H9 (cell line): ENCODE measurements at regions not wholly inside any gene's neighbourhood (a gene's known extent, or its start where the extent isn't known, plus 50 kb on each side); places are given as distances from the start of the nearest gene placed in this dataset.

Experiments used
- DNase-seq: peaks from one replicate; pipeline ENCODE4 v3.0.0-alpha.2; 2017
- H2AFZ ChIP-seq: one replicate; pipeline ENCODE4 v1.6.1; 2013; ENCODE audit warnings: mild to moderate bottlenecking, low read length, control low read depth, moderate library complexity
- H2AK5ac ChIP-seq: 2 replicates; pipeline ENCODE4 v1.6.1; 2013; ENCODE audit warnings: low read length, control low read depth, mixed read lengths; ENCODE audit not compliant: insufficient read length
- H2BK120ac ChIP-seq: one replicate; pipeline ENCODE4 v1.6.1; 2013; ENCODE audit warnings: low read depth, mild to moderate bottlenecking, low read length, control low read depth, inconsistent platforms; ENCODE audit not compliant: poor library complexity, severe bottlenecking
- H2BK12ac ChIP-seq: 2 replicates; pipeline ENCODE4 v1.6.1; 2013; ENCODE audit warnings: low read length, control low read depth, mixed read lengths, low read depth; ENCODE audit not compliant: insufficient read length
- H2BK15ac ChIP-seq: 2 replicates; pipeline ENCODE4 v1.6.1; 2013; ENCODE audit warnings: low read depth, low read length, control low read depth
- H2BK20ac ChIP-seq: one replicate; pipeline ENCODE4 v1.6.1; 2013; ENCODE audit warnings: low read depth, mild to moderate bottlenecking, low read length, control low read depth, inconsistent platforms; ENCODE audit not compliant: poor library complexity, severe bottlenecking
- H2BK5ac ChIP-seq: 2 replicates; pipeline ENCODE4 v1.6.1; 2013; ENCODE audit warnings: low read length, control low read depth, mixed read lengths; ENCODE audit not compliant: insufficient read length
- H3K14ac ChIP-seq: 2 replicates; pipeline ENCODE4 v1.6.1; 2013; ENCODE audit warnings: low read length, control low read depth; ENCODE audit not compliant: insufficient read depth
- H3K18ac ChIP-seq: 2 replicates; pipeline ENCODE4 v1.6.1; 2013; ENCODE audit warnings: low read depth, mild to moderate bottlenecking, mixed read lengths, low read length, control low read depth; ENCODE audit not compliant: insufficient read length
- H3K23ac ChIP-seq: 2 replicates; pipeline ENCODE4 v1.6.1; 2013; ENCODE audit warnings: low read length, control low read depth, mixed read lengths, low read depth; ENCODE audit not compliant: insufficient read length
- H3K23me2 ChIP-seq: 2 replicates; pipeline ENCODE4 v1.6.1; 2013; ENCODE audit warnings: low read depth, mild to moderate bottlenecking, mixed read lengths, low read length, control low read depth; ENCODE audit not compliant: insufficient read length, poor library complexity, severe bottlenecking
- H3K27ac ChIP-seq: 2 replicates; pipeline ENCODE4 v1.5.1; 2013; ENCODE audit warnings: low read length, control low read depth, mixed read lengths, low read depth; ENCODE audit not compliant: insufficient read length
- H3K27me3 ChIP-seq: 2 replicates; pipeline ENCODE4 v1.6.1; 2013; ENCODE audit warnings: low read length, control low read depth, inconsistent platforms; ENCODE audit not compliant: insufficient read depth
- H3K4ac ChIP-seq: 2 replicates; pipeline ENCODE4 v1.6.1; 2013; ENCODE audit warnings: low read depth, mild to moderate bottlenecking, control low read depth, inconsistent platforms, low read length, moderate library complexity
- H3K4me1 ChIP-seq: 2 replicates; pipeline ENCODE4 v1.6.1; 2013; ENCODE audit warnings: low read length, control low read depth, inconsistent platforms; ENCODE audit not compliant: insufficient read depth
- H3K4me2 ChIP-seq: 2 replicates; pipeline ENCODE4 v1.6.1; 2013; ENCODE audit warnings: low read length, control low read depth, mixed read lengths; ENCODE audit not compliant: insufficient read length, insufficient read depth
- H3K56ac ChIP-seq: 2 replicates; pipeline ENCODE4 v1.6.1; 2013; ENCODE audit warnings: low read depth, mild to moderate bottlenecking, mixed read lengths, low read length, control low read depth; ENCODE audit not compliant: insufficient read length
- H3K79me1 ChIP-seq: 2 replicates; pipeline ENCODE4 v1.6.1; 2013; ENCODE audit warnings: low read depth, mild to moderate bottlenecking, moderate library complexity, low read length, control low read depth, inconsistent platforms; ENCODE audit not compliant: insufficient read depth, poor library complexity, severe bottlenecking
- H3K79me2 ChIP-seq: 2 replicates; pipeline ENCODE4 v1.6.1; 2013; ENCODE audit warnings: low read length, control low read depth, inconsistent platforms; ENCODE audit not compliant: insufficient read depth
- H3K9ac ChIP-seq: 2 replicates; pipeline ENCODE4 v1.6.1; 2013; ENCODE audit warnings: low read length, control low read depth, mixed read lengths; ENCODE audit not compliant: insufficient read length; ENCODE audit errors: extremely low read depth
- H3K9me3 ChIP-seq: one replicate; pipeline ENCODE4 v1.6.1; 2013; ENCODE audit warnings: low read depth, low read length, inconsistent platforms; ENCODE audit not compliant: control insufficient read depth
- H3T11ph ChIP-seq: one replicate; pipeline ENCODE4 v1.6.1; 2013; ENCODE audit warnings: mild to moderate bottlenecking, low read length, control low read depth, inconsistent platforms
- H4K20me1 ChIP-seq: one replicate; pipeline ENCODE4 v1.6.1; 2013; ENCODE audit not compliant: control insufficient read depth, insufficient read length, insufficient read depth
- H4K5ac ChIP-seq: 2 replicates; pipeline ENCODE4 v1.6.1; 2013; ENCODE audit warnings: low read depth, mild to moderate bottlenecking, mixed read lengths, low read length, control low read depth; ENCODE audit not compliant: insufficient read length
- H4K8ac ChIP-seq: replicated peaks from 2 replicates; pipeline ENCODE4 v1.6.1; 2013; ENCODE audit warnings: low read length, control low read depth, mixed read lengths, low read depth; ENCODE audit not compliant: insufficient read length
- H4K91ac ChIP-seq: 2 replicates; pipeline ENCODE4 v1.6.1; 2013; ENCODE audit warnings: low read depth, mild to moderate bottlenecking, moderate library complexity, mixed read lengths, low read length, control low read depth; ENCODE audit not compliant: insufficient read length
- H3K27ac Mint-ChIP-seq, 3 experiments: 2 replicates in 2 of 3; 3 replicates in 1 of 3; pipeline ENCODE4 v1.8.0; 2020 to 2021; ENCODE audit warnings: mixed read lengths in 3 of 3, mild to moderate bottlenecking in 1 of 3, moderate library complexity in 1 of 3
- H3K27me3 Mint-ChIP-seq: 2 replicates; pipeline ENCODE4 v1.8.0; 2021; ENCODE audit warnings: low read depth, mild to moderate bottlenecking, moderate library complexity, mixed read lengths
- H3K36me3 Mint-ChIP-seq, 3 experiments: 2 replicates in 2 of 3; 3 replicates in 1 of 3; pipeline ENCODE4 v1.8.0; 2020 to 2021; ENCODE audit warnings: low read depth in 3 of 3, mixed read lengths in 3 of 3; ENCODE audit not compliant: insufficient read depth in 1 of 3
- H3K4me1 Mint-ChIP-seq, 2 experiments: 2 replicates each; pipeline ENCODE4 v1.8.0; 2020; ENCODE audit warnings: mixed read lengths in 2 of 2
- H3K4me3 Mint-ChIP-seq, 2 experiments: 2 replicates in 1 of 2; 3 replicates in 1 of 2; pipeline ENCODE4 v1.8.0; 2020 to 2021; ENCODE audit warnings: mild to moderate bottlenecking in 2 of 2, mixed read lengths in 2 of 2, moderate library complexity in 1 of 2
- H3K9me3 Mint-ChIP-seq, 2 experiments: 2 replicates in 1 of 2; 3 replicates in 1 of 2; pipeline ENCODE4 v1.8.0; 2020; ENCODE audit warnings: mild to moderate bottlenecking in 2 of 2, mixed read lengths in 2 of 2, moderate library complexity in 1 of 2
- WGBS: extraction: QIAGEN DNeasy Blood & Tissue Kit; methylation state at CpG from one replicate; pipeline ENCODE4 v1.1.7; 2013; ENCODE audit warnings: missing lambda C conversion rate, low lambda C conversion rate, mixed read lengths; ENCODE audit not compliant: insufficient read length; ENCODE audit errors: extremely low coverage; 5-methylcytosine and 5-hydroxymethylcytosine counted together
- TF ChIP-seq, protein P1 (sequence below): fragments of 200-600 bp; sonication (generic); conservative IDR thresholded peaks from 3 replicates; pipeline ENCODE4 v1.8.0; 2021; ENCODE audit warnings: antibody characterized with exemption, mild to moderate bottlenecking

DNA sequence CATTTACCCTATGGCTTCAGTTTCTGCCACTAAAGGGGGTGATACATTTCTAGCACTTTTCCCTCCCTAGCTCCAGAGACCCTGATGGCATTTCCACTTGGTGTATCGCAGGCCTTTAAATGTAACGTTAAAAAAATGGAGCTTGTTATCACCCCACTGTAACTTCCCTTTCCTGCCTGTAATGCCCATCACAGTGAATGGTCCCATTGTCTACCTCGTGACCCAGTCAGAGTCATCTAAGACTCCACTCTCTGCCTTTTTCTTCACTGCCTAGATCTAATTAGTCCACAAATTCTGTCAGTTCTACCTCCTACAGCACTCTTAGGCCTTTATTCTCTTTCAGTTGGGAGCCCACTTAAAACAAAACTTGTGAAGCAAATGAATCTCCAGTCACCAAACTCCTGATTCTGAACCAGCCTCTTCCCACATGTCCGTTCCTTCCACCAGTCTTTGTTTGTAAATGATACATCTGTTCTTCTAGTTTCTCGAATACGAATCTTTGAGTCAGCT is 64.8 kb downstream of the NHLRC3 start:
- no peaks in the 10 kb centered on the region for H3K79me1 ChIP-seq
- no peaks in the 10 kb centered on the region for H3K27me3 ChIP-seq
- H4K8ac ChIP-seq, result no peak overlapping the region
- no CpG with 5 or more reads among the region's 6 CpGs for WGBS
- H3K9me3 Mint-ChIP-seq, result no peaks in the 10 kb centered on the region
- no peaks in the 10 kb centered on the region; the same call in 1 of the 2 replicates for H3K27me3 Mint-ChIP-seq
- peaks cover 5% of the 10 kb centered on the region in 2 experiments; a peak in 2 of 4 replicates for H3K4me1 Mint-ChIP-seq
- no peak overlapping the region for H3K23ac ChIP-seq
- no peak overlapping the region for H4K91ac ChIP-seq
- H3K4ac ChIP-seq, result no peak overlapping the region
- no peaks in the 10 kb centered on the region for H3K9me3 ChIP-seq
- no peak overlapping the region for H2BK15ac ChIP-seq
- no peak overlapping the region for H4K5ac ChIP-seq
- H2BK12ac ChIP-seq, result no peak overlapping the region
- H3K36me3 Mint-ChIP-seq, result no peaks in the 10 kb centered on the region
- no peaks in the 10 kb centered on the region for H3K4me1 ChIP-seq
- H2BK120ac ChIP-seq, result no peak overlapping the region
- H3K9ac ChIP-seq, result no peak overlapping the region
- no peak overlapping the region; a peak in 1 of 7 replicates for H3K27ac Mint-ChIP-seq
- H3K18ac ChIP-seq, result no peak overlapping the region
- DNase-seq, result no peak
- no peak overlapping the region for H3K14ac ChIP-seq
- H2BK20ac ChIP-seq, result no peak overlapping the region
- H2BK5ac ChIP-seq, result no peak overlapping the region
- no peak overlapping the region for H3K4me3 Mint-ChIP-seq
- H3K79me2 ChIP-seq, result no peaks in the 10 kb centered on the region
- no peaks in the 10 kb centered on the region for H3K23me2 ChIP-seq
- H3K27ac ChIP-seq, result no peak overlapping the region
- no peak overlapping the region for H3K4me2 ChIP-seq
- no peaks in the 10 kb centered on the region for H4K20me1 ChIP-seq
- H2AK5ac ChIP-seq, result no peak overlapping the region
- no peak overlapping the region for H3K56ac ChIP-seq
- H3T11ph ChIP-seq, result no peak overlapping the region
- H2AFZ ChIP-seq, result no peak overlapping the region
- TF ChIP-seq, protein P1, sequence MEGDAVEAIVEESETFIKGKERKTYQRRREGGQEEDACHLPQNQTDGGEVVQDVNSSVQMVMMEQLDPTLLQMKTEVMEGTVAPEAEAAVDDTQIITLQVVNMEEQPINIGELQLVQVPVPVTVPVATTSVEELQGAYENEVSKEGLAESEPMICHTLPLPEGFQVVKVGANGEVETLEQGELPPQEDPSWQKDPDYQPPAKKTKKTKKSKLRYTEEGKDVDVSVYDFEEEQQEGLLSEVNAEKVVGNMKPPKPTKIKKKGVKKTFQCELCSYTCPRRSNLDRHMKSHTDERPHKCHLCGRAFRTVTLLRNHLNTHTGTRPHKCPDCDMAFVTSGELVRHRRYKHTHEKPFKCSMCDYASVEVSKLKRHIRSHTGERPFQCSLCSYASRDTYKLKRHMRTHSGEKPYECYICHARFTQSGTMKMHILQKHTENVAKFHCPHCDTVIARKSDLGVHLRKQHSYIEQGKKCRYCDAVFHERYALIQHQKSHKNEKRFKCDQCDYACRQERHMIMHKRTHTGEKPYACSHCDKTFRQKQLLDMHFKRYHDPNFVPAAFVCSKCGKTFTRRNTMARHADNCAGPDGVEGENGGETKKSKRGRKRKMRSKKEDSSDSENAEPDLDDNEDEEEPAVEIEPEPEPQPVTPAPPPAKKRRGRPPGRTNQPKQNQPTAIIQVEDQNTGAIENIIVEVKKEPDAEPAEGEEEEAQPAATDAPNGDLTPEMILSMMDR, result no peak
